ENCODE measurements at regions not wholly inside any gene's neighbourhood (a gene's known extent, or its start where the extent isn't known, plus 50 kb on each side); places are given as distances from the start of the nearest gene placed in this dataset.

DNA sequence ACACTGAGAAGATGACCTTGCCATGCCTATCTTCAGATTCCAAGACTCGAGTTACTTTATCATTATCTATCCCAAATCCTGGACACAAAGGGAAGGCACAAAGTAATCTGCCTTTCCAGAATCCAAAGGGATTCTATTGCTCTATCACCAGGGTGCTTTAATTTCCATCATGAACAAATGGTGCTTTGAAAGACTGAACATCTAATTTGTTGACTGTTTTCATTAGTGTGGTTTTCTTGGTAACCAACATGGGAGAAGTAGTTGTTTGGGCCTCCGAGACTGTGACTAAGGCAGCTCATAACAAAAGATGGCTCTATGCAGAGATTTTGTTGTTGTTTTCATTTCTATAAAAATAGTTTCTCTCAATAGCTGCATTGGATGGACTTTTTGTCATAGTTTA is 441.0 kb upstream of the SOX9 start:
- Histone ChIP-seq H3K9ac (ENCODE audit: low read depth, low read length, poor library complexity, severe bottlenecking) (no peak overlapping the region), H3K9me2 (replicated peaks; ENCODE audit: low read depth, low read length) (no peaks in the 10 kb centered on the region), H3K36me3 (ENCODE audit: insufficient read depth, low read length) (no peaks in the 10 kb centered on the region), H3F3A (ENCODE audit: low read depth) (no peaks in the 10 kb centered on the region), H3K4me2 (ENCODE audit: low read depth, low read length, poor library complexity, severe bottlenecking) (no peak overlapping the region), H2AFZ (ENCODE audit: low read length) (no peak overlapping the region), H3K4me3 (ENCODE audit: low read length, poor library complexity, severe bottlenecking) (no peak overlapping the region), H3K79me2 (ENCODE audit: insufficient read depth, low read length) (no peaks in the 10 kb centered on the region), H3K9me3 (ENCODE audit: insufficient read depth, low read depth, low read length) (peaks cover 2% of the 10 kb centered on the region; the same call in 1 of the 2 replicates), H3K4me1 (ENCODE audit: insufficient read depth, low read length, poor library complexity, severe bottlenecking) (no peaks in the 10 kb centered on the region), H4K20me1 (ENCODE audit: insufficient read depth, low read length, poor library complexity, severe bottlenecking) (no peaks in the 10 kb centered on the region), H3K27me3 (ENCODE audit: insufficient read depth, low read length, poor library complexity, severe bottlenecking) (no peaks in the 10 kb centered on the region)
- TF ChIP-seq, protein P1, sequence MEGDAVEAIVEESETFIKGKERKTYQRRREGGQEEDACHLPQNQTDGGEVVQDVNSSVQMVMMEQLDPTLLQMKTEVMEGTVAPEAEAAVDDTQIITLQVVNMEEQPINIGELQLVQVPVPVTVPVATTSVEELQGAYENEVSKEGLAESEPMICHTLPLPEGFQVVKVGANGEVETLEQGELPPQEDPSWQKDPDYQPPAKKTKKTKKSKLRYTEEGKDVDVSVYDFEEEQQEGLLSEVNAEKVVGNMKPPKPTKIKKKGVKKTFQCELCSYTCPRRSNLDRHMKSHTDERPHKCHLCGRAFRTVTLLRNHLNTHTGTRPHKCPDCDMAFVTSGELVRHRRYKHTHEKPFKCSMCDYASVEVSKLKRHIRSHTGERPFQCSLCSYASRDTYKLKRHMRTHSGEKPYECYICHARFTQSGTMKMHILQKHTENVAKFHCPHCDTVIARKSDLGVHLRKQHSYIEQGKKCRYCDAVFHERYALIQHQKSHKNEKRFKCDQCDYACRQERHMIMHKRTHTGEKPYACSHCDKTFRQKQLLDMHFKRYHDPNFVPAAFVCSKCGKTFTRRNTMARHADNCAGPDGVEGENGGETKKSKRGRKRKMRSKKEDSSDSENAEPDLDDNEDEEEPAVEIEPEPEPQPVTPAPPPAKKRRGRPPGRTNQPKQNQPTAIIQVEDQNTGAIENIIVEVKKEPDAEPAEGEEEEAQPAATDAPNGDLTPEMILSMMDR (conservative IDR thresholded peaks at IDR 0.05; ENCODE audit: low read length), result no peak
- TF ChIP-seq EZH2phosphoT487 (IDR thresholded peaks at IDR 0.05; ENCODE audit: borderline replicate concordance), result no peak

DNA sequence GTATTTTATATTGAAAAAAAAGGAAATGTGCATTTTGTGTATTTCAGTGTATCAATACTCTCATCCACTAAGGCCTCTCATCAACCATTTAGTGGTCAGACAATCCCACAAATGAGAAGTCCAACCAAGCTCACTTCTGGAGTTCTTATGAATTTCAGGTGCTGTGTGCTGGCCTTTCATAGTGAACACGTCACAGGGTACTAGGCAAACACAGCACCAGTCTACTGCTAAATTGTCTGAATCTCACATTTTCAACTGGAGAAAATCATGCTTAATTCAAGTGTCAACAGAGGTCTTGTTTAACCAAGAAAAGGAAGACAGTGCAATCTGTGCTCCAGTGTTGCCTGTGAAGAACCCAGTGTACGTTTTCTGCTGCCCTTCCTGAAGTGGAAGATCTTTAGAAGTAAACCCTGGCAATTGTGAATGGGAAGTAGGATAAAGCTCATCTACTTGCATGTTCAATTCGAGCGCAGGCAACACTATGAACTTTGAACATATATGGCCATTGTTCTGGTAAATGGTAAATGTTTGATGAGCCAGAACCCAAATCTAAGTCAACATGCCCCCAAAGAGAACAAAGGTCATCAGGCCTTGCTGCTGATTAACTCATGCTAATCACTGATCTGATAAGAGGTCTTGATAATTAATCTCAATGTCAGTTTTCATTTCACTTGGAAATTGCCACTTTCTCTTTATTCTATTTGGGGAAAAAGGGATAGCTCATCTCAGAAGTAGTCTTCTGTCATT is 439.2 kb upstream of the SOX9 start:
- Histone ChIP-seq H3K36me3 (ENCODE audit: insufficient read depth, low read length) (no peaks in the 10 kb centered on the region), H3F3A (ENCODE audit: low read depth) (no peaks in the 10 kb centered on the region), H3K9me3 (ENCODE audit: insufficient read depth, low read depth, low read length) (peaks cover 2% of the 10 kb centered on the region; the same call in 1 of the 2 replicates), H3K9ac (ENCODE audit: low read depth, low read length, poor library complexity, severe bottlenecking) (no peak overlapping the region), H3K4me1 (ENCODE audit: insufficient read depth, low read length, poor library complexity, severe bottlenecking) (no peaks in the 10 kb centered on the region), H3K9me2 (replicated peaks; ENCODE audit: low read depth, low read length) (no peaks in the 10 kb centered on the region), H3K4me2 (ENCODE audit: low read depth, low read length, poor library complexity, severe bottlenecking) (no peak overlapping the region), H3K4me3 (ENCODE audit: low read length, poor library complexity, severe bottlenecking) (no peak overlapping the region), H3K79me2 (ENCODE audit: insufficient read depth, low read length) (no peaks in the 10 kb centered on the region), H4K20me1 (ENCODE audit: insufficient read depth, low read length, poor library complexity, severe bottlenecking) (no peaks in the 10 kb centered on the region), H2AFZ (ENCODE audit: low read length) (no peak overlapping the region), H3K27me3 (ENCODE audit: insufficient read depth, low read length, poor library complexity, severe bottlenecking) (no peaks in the 10 kb centered on the region)
- TF ChIP-seq, protein P1 (conservative IDR thresholded peaks at IDR 0.05; ENCODE audit: low read length), result no peak
- TF ChIP-seq EZH2phosphoT487 (IDR thresholded peaks at IDR 0.05; ENCODE audit: borderline replicate concordance), result no peak

DNA sequence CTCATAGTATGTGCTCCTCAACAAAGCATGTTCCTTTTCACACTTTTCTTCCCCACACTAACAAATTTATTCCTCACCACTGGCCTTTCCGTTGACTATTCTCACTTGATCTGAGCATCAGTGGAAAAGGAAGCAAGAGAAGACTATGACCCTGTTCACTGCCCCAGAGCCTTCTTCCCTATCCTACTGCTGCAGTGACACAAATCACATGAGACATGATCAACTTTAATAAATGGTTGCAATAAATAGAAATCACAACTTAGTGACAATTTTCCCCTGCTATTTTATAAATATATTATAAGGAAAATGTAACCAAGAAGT is 438.7 kb upstream of the SOX9 start:
- Histone ChIP-seq H2AFZ (ENCODE audit: low read length) (no peak overlapping the region), H3K36me3 (ENCODE audit: insufficient read depth, low read length) (no peaks in the 10 kb centered on the region), H3K9me2 (replicated peaks; ENCODE audit: low read depth, low read length) (no peaks in the 10 kb centered on the region), H3K9ac (ENCODE audit: low read depth, low read length, poor library complexity, severe bottlenecking) (no peak overlapping the region), H3K4me1 (ENCODE audit: insufficient read depth, low read length, poor library complexity, severe bottlenecking) (no peaks in the 10 kb centered on the region), H3F3A (ENCODE audit: low read depth) (no peaks in the 10 kb centered on the region), H3K27me3 (ENCODE audit: insufficient read depth, low read length, poor library complexity, severe bottlenecking) (no peaks in the 10 kb centered on the region), H4K20me1 (ENCODE audit: insufficient read depth, low read length, poor library complexity, severe bottlenecking) (no peaks in the 10 kb centered on the region), H3K79me2 (ENCODE audit: insufficient read depth, low read length) (no peaks in the 10 kb centered on the region), H3K4me3 (ENCODE audit: low read length, poor library complexity, severe bottlenecking) (no peak overlapping the region), H3K9me3 (ENCODE audit: insufficient read depth, low read depth, low read length) (peaks cover 2% of the 10 kb centered on the region; the same call in 1 of the 2 replicates), H3K4me2 (ENCODE audit: low read depth, low read length, poor library complexity, severe bottlenecking) (no peak overlapping the region)
- no peak for TF ChIP-seq EZH2phosphoT487 (IDR thresholded peaks at IDR 0.05; ENCODE audit: borderline replicate concordance)
- TF ChIP-seq, protein P1 (conservative IDR thresholded peaks at IDR 0.05; ENCODE audit: low read length), result no peak

All from Loucy (cell line).